HepG2 (cell line): ENCODE measurements at regions not wholly inside any gene's neighbourhood (a gene's known extent, or its start where the extent isn't known, plus 50 kb on each side); places are given as distances from the start of the nearest gene placed in this dataset.

Source experiments
- CREM ChIP-seq, 2 experiments: sonication (generic) in 1 of 2; formaldehyde crosslinking in 1 of 2; IDR thresholded peaks; 2 replicates each; pipeline versions ENCODE4 v1.4.0 to v1.6.1; 2016 to 2020; ENCODE audit warnings: antibody characterized with exemption in 1 of 2, mild to moderate bottlenecking in 1 of 2, missing genetic modification reagents in 1 of 2
- ERF ChIP-seq: IDR thresholded peaks from 2 replicates; pipeline ENCODE4 v1.6.1; 2018; ENCODE audit warnings: missing biosample characterization, missing genetic modification reagents
- GLI4 ChIP-seq: sonication (generic); formaldehyde crosslinking; IDR thresholded peaks from 2 replicates; pipeline ENCODE4 v1.5.1; 2020; ENCODE audit warnings: missing genetic modification reagents, mild to moderate bottlenecking, moderate library complexity, borderline replicate concordance
- HMGA1 ChIP-seq: sonication (generic); formaldehyde crosslinking; conservative IDR thresholded peaks from 2 replicates; pipeline ENCODE4 v1.4.0; 2020; ENCODE audit warnings: missing genetic modification reagents
- KAT8 ChIP-seq: IDR thresholded peaks from 2 replicates; pipeline ENCODE4 v1.6.1; 2016; ENCODE audit warnings: missing genetic modification reagents, missing compliant biosample characterization
- MYC ChIP-seq: sonication (generic); formaldehyde crosslinking; IDR thresholded peaks from 2 replicates; pipeline ENCODE4 v1.9.0; 2021; ENCODE audit warnings: missing genetic modification reagents, borderline replicate concordance
- SMARCC2 ChIP-seq: fragments of 450-650 bp; IDR thresholded peaks from 2 replicates; pipeline ENCODE4 v1.6.1; 2017; ENCODE audit warnings: antibody characterized with exemption, mild to moderate bottlenecking
- SRSF4 ChIP-seq: fragments of 200-400 bp; formaldehyde crosslinking; IDR thresholded peaks from one replicate; pipeline ENCODE4 v1.6.1; 2018; ENCODE audit warnings: mild to moderate bottlenecking, low read depth, low read length, moderate library complexity; ENCODE audit not compliant: poor library complexity, severe bottlenecking
- TBL1XR1 ChIP-seq: fragments of 150-350 bp; IDR thresholded peaks from 2 replicates; pipeline ENCODE4 v1.6.1; 2014; ENCODE audit warnings: borderline replicate concordance, low read length; ENCODE audit not compliant: partially characterized antibody
- ZMAT3 ChIP-seq: sonication (generic); formaldehyde crosslinking; conservative IDR thresholded peaks from 2 replicates; pipeline ENCODE4 v1.7.0; 2021; ENCODE audit warnings: missing genetic modification reagents
- ZNF354B ChIP-seq: sonication (generic); formaldehyde crosslinking; IDR thresholded peaks from 2 replicates; pipeline ENCODE4 v1.8.0; 2022; ENCODE audit warnings: mild to moderate bottlenecking, missing genetic modification reagents
- ZNF44 ChIP-seq: sonication (generic); formaldehyde crosslinking; IDR thresholded peaks from 2 replicates; pipeline ENCODE4 v1.5.1; 2020; ENCODE audit warnings: mild to moderate bottlenecking, missing genetic modification reagents
- ZNF614 ChIP-seq: IDR thresholded peaks from 2 replicates; pipeline ENCODE4 v1.6.1; 2018; ENCODE audit warnings: missing biosample characterization, missing genetic modification reagents, inconsistent platforms, borderline replicate concordance
- ZNF883 ChIP-seq: sonication (generic); formaldehyde crosslinking; IDR thresholded peaks from 2 replicates; pipeline ENCODE4 v1.5.1; 2020; ENCODE audit warnings: mild to moderate bottlenecking, missing genetic modification reagents; ENCODE audit errors: not compliant biosample characterization
- TF ChIP-seq, protein P1 (sequence below): sonication (generic); formaldehyde crosslinking; IDR thresholded peaks from 2 replicates; pipeline ENCODE4 v1.8.1; 2023; ENCODE audit warnings: mild to moderate bottlenecking, inconsistent platforms, moderate library complexity, missing genetic modification reagents, borderline replicate concordance
- TF ChIP-seq, protein P2 (sequence below): IDR thresholded peaks from 2 replicates; pipeline ENCODE4 v1.6.1; 2012; ENCODE audit warnings: low read depth, low read length, improper control_type of control experiment
- TF ChIP-seq, protein P3 (sequence below): sonication (generic); formaldehyde crosslinking; IDR thresholded peaks from 2 replicates; pipeline ENCODE4 v1.4.0; 2020; ENCODE audit warnings: missing genetic modification reagents
- TF ChIP-seq, protein P4 (sequence below): IDR thresholded peaks from 2 replicates; pipeline ENCODE4 v1.6.1; 2016; ENCODE audit warnings: low read depth

DNA sequence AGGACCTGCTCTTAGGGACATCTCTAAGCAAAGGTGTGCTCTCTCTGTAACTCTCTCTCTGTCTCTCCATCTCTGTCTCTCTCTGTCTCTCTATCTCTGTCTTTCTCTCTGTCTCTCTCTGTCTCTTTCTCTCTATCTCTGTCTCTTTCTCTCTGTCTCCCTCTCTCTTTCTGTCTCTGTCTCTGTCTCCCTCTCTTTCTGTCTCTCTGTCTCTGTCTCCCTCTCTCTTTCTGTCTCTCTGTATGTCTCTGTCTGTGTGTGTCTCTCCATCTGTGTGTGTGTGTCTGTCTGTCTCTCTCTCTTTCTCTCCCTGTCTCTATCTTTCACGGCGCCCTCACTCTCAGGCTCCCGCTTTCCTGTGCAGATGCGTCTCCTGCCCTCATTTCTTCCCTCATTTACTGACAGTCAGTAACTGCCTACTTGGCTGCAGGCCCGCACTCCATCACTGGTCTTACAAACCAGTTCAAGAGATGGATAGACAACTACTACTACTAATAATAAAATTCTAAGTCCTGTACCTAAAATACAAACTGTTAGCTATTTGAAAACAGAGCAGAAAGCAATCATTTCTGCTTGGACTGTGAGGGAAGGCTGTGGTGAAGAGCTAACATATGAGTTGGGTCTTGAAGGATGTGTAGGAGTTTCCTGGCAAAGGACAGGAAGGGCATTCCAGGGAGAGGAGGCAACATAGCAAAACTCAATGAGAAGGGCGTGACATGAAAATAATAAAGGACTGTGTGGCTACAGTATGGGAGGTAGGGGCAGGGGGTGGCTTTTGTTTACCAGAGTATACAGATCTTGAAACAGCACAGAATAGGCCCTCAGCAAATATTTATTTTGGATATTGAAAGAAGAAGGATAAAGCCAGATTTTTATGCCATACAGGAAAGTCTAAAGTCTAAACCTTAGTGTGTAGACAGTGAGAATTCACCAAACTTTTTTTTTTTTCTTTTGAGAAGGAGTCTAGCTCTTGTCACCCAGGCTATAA is 67.8 kb upstream of the TAB2 start (continued):
- TF ChIP-seq, protein P1, sequence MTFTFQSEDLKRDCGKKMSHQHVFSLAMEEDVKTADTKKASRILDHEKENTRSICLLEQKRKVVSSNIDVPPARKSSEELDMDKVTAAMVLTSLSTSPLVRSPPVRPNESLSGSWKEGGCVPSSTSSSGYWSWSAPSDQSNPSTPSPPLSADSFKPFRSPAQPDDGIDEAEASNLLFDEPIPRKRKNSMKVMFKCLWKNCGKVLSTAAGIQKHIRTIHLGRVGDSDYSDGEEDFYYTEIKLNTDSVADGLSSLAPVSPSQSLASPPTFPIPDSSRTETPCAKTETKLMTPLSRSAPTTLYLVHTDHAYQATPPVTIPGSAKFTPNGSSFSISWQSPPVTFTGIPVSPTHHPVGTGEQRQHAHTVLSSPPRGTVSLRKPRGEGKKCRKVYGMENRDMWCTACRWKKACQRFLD (CRISPR knock-in tag), result no peak
- TF ChIP-seq ZNF883 (CRISPR knock-in tag) (no peak), CREM (IDR thresholded peaks at IDR 0.05) (peak; percentile 13; the same call in 1 of the 2 replicates), CREM (CRISPR knock-in tag; IDR thresholded peaks at IDR 0.05) (no peak), MYC (CRISPR knock-in tag) (no peak), SMARCC2 (no peak), ERF (0 out of 2 replicates have a peak, but pooled peaks have one; percentile 20), GLI4 (CRISPR knock-in tag) (no peak), ZNF44 (CRISPR knock-in tag) (no peak), SRSF4 (no peak), TBL1XR1 (no peak), KAT8 (CRISPR knock-in tag) (no peak), ZNF354B (CRISPR knock-in tag) (no peak), ZMAT3 (CRISPR knock-in tag) (no peak), HMGA1 (no peak), ZNF614 (no peak)
- TF ChIP-seq, protein P2, sequence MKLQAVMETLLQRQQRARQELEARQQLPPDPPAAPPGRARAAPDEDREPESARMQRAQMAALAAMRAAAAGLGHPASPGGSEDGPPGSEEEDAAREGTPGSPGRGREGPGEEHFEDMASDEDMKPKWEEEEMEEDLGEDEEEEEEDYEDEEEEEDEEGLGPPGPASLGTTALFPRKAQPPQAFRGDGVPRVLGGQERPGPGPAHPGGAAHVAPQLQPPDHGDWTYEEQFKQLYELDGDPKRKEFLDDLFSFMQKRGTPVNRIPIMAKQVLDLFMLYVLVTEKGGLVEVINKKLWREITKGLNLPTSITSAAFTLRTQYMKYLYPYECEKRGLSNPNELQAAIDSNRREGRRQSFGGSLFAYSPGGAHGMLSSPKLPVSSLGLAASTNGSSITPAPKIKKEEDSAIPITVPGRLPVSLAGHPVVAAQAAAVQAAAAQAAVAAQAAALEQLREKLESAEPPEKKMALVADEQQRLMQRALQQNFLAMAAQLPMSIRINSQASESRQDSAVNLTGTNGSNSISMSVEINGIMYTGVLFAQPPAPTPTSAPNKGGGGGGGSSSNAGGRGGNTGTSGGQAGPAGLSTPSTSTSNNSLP, result no peak
- TF ChIP-seq, protein P3, sequence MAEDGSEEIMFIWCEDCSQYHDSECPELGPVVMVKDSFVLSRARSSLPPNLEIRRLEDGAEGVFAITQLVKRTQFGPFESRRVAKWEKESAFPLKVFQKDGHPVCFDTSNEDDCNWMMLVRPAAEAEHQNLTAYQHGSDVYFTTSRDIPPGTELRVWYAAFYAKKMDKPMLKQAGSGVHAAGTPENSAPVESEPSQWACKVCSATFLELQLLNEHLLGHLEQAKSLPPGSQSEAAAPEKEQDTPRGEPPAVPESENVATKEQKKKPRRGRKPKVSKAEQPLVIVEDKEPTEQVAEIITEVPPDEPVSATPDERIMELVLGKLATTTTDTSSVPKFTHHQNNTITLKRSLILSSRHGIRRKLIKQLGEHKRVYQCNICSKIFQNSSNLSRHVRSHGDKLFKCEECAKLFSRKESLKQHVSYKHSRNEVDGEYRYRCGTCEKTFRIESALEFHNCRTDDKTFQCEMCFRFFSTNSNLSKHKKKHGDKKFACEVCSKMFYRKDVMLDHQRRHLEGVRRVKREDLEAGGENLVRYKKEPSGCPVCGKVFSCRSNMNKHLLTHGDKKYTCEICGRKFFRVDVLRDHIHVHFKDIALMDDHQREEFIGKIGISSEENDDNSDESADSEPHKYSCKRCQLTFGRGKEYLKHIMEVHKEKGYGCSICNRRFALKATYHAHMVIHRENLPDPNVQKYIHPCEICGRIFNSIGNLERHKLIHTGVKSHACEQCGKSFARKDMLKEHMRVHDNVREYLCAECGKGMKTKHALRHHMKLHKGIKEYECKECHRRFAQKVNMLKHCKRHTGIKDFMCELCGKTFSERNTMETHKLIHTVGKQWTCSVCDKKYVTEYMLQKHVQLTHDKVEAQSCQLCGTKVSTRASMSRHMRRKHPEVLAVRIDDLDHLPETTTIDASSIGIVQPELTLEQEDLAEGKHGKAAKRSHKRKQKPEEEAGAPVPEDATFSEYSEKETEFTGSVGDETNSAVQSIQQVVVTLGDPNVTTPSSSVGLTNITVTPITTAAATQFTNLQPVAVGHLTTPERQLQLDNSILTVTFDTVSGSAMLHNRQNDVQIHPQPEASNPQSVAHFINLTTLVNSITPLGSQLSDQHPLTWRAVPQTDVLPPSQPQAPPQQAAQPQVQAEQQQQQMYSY (CRISPR knock-in tag), result no peak
- TF ChIP-seq, protein P4, sequence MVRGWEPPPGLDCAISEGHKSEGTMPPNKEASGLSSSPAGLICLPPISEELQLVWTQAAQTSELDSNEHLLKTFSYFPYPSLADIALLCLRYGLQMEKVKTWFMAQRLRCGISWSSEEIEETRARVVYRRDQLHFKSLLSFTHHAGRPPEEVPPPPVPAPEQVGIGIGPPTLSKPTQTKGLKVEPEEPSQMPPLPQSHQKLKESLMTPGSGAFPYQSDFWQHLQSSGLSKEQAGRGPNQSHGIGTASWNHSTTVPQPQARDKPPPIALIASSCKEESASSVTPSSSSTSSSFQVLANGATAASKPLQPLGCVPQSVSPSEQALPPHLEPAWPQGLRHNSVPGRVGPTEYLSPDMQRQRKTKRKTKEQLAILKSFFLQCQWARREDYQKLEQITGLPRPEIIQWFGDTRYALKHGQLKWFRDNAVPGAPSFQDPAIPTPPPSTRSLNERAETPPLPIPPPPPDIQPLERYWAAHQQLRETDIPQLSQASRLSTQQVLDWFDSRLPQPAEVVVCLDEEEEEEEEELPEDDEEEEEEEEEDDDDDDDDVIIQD (CRISPR knock-in tag), result 0 out of 2 replicates have a peak, but pooled peaks have one; percentile 5
